HFF-Myc (cell line): ENCODE measurements at regions not wholly inside any gene's neighbourhood (a gene's known extent, or its start where the extent isn't known, plus 50 kb on each side); places are given as distances from the start of the nearest gene placed in this dataset.

Experiments used
- DNase-seq: peaks from one replicate; pipeline ENCODE4 v3.0.0-alpha.2; 2011; ENCODE audit warnings: low read depth; ENCODE audit errors: extremely low read depth
- H3K4me3 ChIP-seq: replicated peaks from 2 replicates; pipeline ENCODE4 v1.5.1; 2011; ENCODE audit warnings: low read depth, mild to moderate bottlenecking, control low read depth, low read length
- CTCF ChIP-seq: IDR thresholded peaks from 2 replicates; pipeline ENCODE4 v1.5.1; 2012; ENCODE audit warnings: mild to moderate bottlenecking, low read depth, low read length, control low read depth; ENCODE audit errors: missing control alignments

GRCh38 chr2:225170162-225170561 lies 127.9 kb upstream of the DOCK10 start:
- no peak overlapping the region for H3K4me3 ChIP-seq
- no peak for DNase-seq
- TF ChIP-seq CTCF, result no peak

DNA sequence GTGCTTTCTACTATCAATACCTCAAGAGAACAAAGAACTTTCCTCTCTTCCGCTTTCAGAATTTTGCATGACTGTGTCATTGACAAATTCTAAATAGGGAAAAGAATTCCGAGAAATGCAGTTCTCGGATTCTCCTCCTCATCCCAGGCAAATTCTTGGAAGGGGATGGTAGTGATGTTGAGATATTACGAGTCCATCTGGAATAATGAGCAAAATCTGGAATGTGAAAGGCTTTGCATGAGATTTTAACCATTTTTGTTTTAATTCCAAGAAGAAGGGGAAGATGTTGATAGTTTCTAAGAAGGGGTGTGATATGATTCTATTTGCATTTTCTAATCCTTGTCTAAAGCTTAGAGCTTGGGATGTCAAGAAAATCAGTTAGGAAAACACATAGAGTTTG lies 127.1 kb upstream of the DOCK10 start:
- no peak overlapping the region for H3K4me3 ChIP-seq

GRCh38 chr2:225165052-225165451 lies 122.8 kb upstream of the DOCK10 start:
- TF ChIP-seq CTCF, result no peak
- DNase-seq, result no peak
- H3K4me3 ChIP-seq, result no peak overlapping the region

More for the DNA sequence above, 127.1 kb upstream of the DOCK10 start:
- DNase-seq, result no peak
- TF ChIP-seq CTCF, result no peak

- no peak for TF ChIP-seq CTCF
- no peak for DNase-seq
- H3K4me3 ChIP-seq, result no peak overlapping the region
These were observed 122.3 kb upstream of the DOCK10 start for GRCh38 chr2:225164401-225165050.

DNA sequence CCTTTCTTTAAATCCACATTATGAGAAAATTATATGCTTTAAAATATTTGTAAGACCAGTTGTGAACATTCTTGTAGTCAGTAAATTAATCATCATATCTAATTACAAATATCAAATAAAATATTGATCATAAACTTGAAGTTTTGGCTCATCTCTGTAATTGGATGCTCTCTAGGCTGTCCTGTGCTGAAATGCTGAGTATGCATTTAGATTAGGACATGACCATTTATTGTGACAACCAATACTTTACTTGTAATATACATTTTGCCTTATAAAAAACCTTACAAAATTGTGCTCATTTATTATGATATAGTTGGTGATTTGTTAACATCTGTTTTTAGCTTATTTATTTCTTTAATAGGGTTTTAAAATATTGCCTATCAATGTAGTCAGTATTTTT lies 116.1 kb upstream of the DOCK10 start:
- TF ChIP-seq CTCF, result no peak
- no peak for DNase-seq
- no peak overlapping the region for H3K4me3 ChIP-seq

DNA sequence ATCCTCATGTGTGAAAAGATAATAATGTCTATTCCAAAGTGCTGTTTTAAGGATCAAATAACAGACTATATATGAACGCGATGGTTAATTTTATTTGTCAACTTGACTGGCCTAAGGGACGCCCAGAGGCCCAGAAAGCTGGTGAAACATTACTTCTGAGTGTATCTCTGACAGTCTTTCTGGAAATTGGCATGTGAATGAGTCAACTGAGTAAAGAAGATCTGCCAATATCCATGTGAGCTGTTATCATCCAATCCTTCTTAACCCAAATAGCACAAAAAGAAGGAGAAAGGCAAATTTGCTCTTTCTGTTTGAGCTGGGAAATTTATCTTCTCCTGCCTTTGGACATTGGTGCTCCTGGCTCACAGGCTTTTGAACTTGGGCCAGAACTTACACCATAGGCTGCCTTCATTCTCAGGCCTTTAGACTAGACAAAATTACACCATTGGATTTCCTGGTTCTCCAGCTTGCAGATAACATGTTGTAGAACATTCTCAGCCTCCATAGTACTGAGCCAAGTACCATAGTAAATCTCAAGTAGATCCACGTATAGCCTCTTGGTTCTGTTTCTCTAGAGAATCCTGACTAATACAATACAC lies 114.7 kb upstream of the DOCK10 start:
- no peak for DNase-seq
- no peak overlapping the region for H3K4me3 ChIP-seq
- TF ChIP-seq CTCF, result no peak

DNA sequence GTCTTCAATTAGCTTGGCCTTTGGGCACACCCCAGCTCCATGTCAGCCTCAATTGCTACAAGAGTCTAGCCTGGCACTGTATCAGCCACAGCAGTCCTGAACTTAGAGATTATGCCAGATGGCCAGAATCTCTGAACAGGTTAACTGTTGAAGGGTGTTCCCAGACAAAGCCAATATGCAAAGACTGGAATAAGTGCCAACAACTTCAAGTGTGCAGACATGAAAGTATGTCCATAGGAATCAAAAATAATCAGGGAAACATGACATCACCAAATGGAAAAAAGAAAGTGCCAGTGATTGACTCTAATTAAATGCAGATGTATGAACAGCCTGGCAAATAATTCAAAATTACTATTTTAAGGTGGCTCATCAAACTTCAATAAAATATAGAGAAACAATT lies 98.5 kb upstream of the DOCK10 start:
- H3K4me3 ChIP-seq, result no peak overlapping the region
- TF ChIP-seq CTCF, result no peak
- no peak for DNase-seq
